ENCODE measurements at regions not wholly inside any gene's neighbourhood (a gene's known extent, or its start where the extent isn't known, plus 50 kb on each side); places are given as distances from the start of the nearest gene placed in this dataset.

- TF ChIP-seq RAD21 (IDR thresholded peaks at IDR 0.05; ENCODE audit: low read length): no peak
- no peak for TF ChIP-seq RCOR1 (IDR thresholded peaks at IDR 0.05; ENCODE audit: low read length)
- TF ChIP-seq EP300 (IDR thresholded peaks at IDR 0.05; ENCODE audit: borderline replicate concordance in 1 of 2, low read depth in 1 of 2, low read length in 1 of 2): no peak
- TF ChIP-seq EZH2phosphoT487 (IDR thresholded peaks at IDR 0.05; ENCODE audit: borderline replicate concordance, low read depth): no peak
- TF ChIP-seq FOXJ3 (CRISPR knock-in tag; IDR thresholded peaks at IDR 0.05): no peak
- TF ChIP-seq CTCF (IDR thresholded peaks at IDR 0.05): no peak
Measured at GRCh38 chr14:40899435-40899834, 707.2 kb upstream of the LRFN5 start.

GRCh38 chr14:40894846-40895245, 711.8 kb upstream of the LRFN5 start:
- no peaks in the 10 kb centered on the region for H3K9me3 ChIP-seq
- H3K79me2 ChIP-seq (ENCODE audit: insufficient read depth): no peaks in the 10 kb centered on the region
- no peak overlapping the region for H3K9ac ChIP-seq
- H3K4me1 ChIP-seq (ENCODE audit: control insufficient read depth in 1 of 2, insufficient read depth in 2 of 2, low read depth in 1 of 2, low read length in 1 of 2): no peaks in the 10 kb centered on the region
- H3K27me3 ChIP-seq (ENCODE audit: insufficient read depth): no peaks in the 10 kb centered on the region
- no peak overlapping the region for H3K27ac ChIP-seq (ENCODE audit: low read depth in 2 of 2, low read length in 1 of 2)
- no peak overlapping the region for H2AFZ ChIP-seq (ENCODE audit: low read depth)
- no peak for DNase-seq
- H3K4me2 ChIP-seq: no peak overlapping the region
- H3K9me2 ChIP-seq: no peaks in the 10 kb centered on the region
- POLR2A ChIA-PET: no interaction called here
- TF ChIP-seq POLR2AphosphoS5 (IDR thresholded peaks at IDR 0.05; ENCODE audit: low read depth, low read length) (no peak), TEAD4 (IDR thresholded peaks at IDR 0.05; ENCODE audit: borderline replicate concordance, insufficient read depth) (no peak), CTCF (IDR thresholded peaks at IDR 0.05) (no peak), USF1 (IDR thresholded peaks at IDR 0.05; ENCODE audit: borderline replicate concordance, low read depth) (no peak), ELF1 (IDR thresholded peaks at IDR 0.05) (no peak)
- no peak overlapping the region for H3K4me3 ChIP-seq (ENCODE audit: low read depth in 2 of 2, low read length in 1 of 2)
- 34% methylated on average over 2 of the region's 2 CpGs for WGBS (ENCODE audit: low lambda C conversion rate)
- CTCF ChIA-PET: interaction anchor here (1.1 kb wide), 1 partner anchor 25 kb away, joined by 3 read pairs; no protein-coding TSS in a partner anchor
- no peaks in the 10 kb centered on the region for H3F3A ChIP-seq (replicated peaks; ENCODE audit: insufficient read depth)
- no peaks in the 10 kb centered on the region for H3K36me3 ChIP-seq (replicated peaks in 1 of 2; ENCODE audit: control insufficient read depth in 1 of 2, insufficient read depth in 2 of 2, low read length in 1 of 2)
- H4K20me1 ChIP-seq (ENCODE audit: insufficient read depth): no peaks in the 10 kb centered on the region

More at GRCh38 chr14:40899435-40899834, 707.2 kb upstream of the LRFN5 start:
- Histone ChIP-seq H3K9ac (no peak overlapping the region), H4K20me1 (ENCODE audit: insufficient read depth) (no peaks in the 10 kb centered on the region), H3K4me1 (ENCODE audit: control insufficient read depth in 1 of 2, insufficient read depth in 2 of 2, low read depth in 1 of 2, low read length in 1 of 2) (no peaks in the 10 kb centered on the region), H2AFZ (ENCODE audit: low read depth) (no peak overlapping the region), H3F3A (replicated peaks; ENCODE audit: insufficient read depth) (no peaks in the 10 kb centered on the region), H3K27me3 (ENCODE audit: insufficient read depth) (no peaks in the 10 kb centered on the region), H3K9me3 (no peaks in the 10 kb centered on the region), H3K4me2 (no peak overlapping the region), H3K27ac (ENCODE audit: low read depth in 2 of 2, low read length in 1 of 2) (no peak overlapping the region), H3K36me3 (replicated peaks in 1 of 2; ENCODE audit: control insufficient read depth in 1 of 2, insufficient read depth in 2 of 2, low read length in 1 of 2) (no peaks in the 10 kb centered on the region), H3K79me2 (ENCODE audit: insufficient read depth) (no peaks in the 10 kb centered on the region), H3K9me2 (no peaks in the 10 kb centered on the region), H3K4me3 (ENCODE audit: low read depth in 2 of 2, low read length in 1 of 2) (no peak overlapping the region)
- ChIA-PET CTCF (no interaction called here), POLR2A (no interaction called here)
- WGBS (ENCODE audit: low lambda C conversion rate): 4% methylated on average over 2 of the region's 2 CpGs
- no peak for DNase-seq
